ENCODE measurements at regions not wholly inside any gene's neighbourhood (a gene's known extent, or its start where the extent isn't known, plus 50 kb on each side); places are given as distances from the start of the nearest gene placed in this dataset.

DNA sequence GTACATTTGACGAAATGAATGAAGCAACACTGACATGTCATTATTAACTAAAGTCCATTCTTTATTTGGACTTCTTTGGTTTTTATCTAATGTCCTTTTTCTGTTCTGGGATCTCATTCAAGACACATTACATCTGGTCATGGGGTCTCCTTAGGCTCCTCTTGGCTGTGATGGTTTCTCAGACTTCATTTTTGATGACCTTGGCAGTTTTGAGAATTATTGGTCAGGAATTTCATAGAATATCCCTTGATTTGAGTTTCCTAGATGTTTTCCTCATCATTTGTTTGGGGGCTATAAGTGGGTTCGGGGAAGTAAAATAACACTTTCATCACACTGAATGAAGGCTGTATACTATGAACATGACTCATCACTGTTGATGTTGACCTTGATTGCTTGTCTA is 770.6 kb downstream of the AACS start (continued):
- TF ChIP-seq, protein P1, sequence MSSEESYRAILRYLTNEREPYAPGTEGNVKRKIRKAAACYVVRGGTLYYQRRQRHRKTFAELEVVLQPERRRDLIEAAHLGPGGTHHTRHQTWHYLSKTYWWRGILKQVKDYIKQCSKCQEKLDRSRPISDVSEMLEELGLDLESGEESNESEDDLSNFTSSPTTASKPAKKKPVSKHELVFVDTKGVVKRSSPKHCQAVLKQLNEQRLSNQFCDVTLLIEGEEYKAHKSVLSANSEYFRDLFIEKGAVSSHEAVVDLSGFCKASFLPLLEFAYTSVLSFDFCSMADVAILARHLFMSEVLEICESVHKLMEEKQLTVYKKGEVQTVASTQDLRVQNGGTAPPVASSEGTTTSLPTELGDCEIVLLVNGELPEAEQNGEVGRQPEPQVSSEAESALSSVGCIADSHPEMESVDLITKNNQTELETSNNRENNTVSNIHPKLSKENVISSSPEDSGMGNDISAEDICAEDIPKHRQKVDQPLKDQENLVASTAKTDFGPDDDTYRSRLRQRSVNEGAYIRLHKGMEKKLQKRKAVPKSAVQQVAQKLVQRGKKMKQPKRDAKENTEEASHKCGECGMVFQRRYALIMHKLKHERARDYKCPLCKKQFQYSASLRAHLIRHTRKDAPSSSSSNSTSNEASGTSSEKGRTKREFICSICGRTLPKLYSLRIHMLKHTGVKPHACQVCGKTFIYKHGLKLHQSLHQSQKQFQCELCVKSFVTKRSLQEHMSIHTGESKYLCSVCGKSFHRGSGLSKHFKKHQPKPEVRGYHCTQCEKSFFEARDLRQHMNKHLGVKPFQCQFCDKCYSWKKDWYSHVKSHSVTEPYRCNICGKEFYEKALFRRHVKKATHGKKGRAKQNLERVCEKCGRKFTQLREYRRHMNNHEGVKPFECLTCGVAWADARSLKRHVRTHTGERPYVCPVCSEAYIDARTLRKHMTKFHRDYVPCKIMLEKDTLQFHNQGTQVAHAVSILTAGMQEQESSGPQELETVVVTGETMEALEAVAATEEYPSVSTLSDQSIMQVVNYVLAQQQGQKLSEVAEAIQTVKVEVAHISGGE (CRISPR knock-in tag; IDR thresholded peaks at IDR 0.05): no peak
- no peak for TF ChIP-seq CEBPB (IDR thresholded peaks at IDR 0.05; ENCODE audit: borderline replicate concordance in 1 of 2, low read depth in 2 of 2, low read length in 2 of 2)
- TF ChIP-seq CHD1 (IDR thresholded peaks at IDR 0.05; ENCODE audit: low read depth, low read length): no peak
- TF ChIP-seq POU2F2 (IDR thresholded peaks at IDR 0.05; ENCODE audit: borderline replicate concordance, low read depth, low read length): no peak
- TF ChIP-seq, protein P2, sequence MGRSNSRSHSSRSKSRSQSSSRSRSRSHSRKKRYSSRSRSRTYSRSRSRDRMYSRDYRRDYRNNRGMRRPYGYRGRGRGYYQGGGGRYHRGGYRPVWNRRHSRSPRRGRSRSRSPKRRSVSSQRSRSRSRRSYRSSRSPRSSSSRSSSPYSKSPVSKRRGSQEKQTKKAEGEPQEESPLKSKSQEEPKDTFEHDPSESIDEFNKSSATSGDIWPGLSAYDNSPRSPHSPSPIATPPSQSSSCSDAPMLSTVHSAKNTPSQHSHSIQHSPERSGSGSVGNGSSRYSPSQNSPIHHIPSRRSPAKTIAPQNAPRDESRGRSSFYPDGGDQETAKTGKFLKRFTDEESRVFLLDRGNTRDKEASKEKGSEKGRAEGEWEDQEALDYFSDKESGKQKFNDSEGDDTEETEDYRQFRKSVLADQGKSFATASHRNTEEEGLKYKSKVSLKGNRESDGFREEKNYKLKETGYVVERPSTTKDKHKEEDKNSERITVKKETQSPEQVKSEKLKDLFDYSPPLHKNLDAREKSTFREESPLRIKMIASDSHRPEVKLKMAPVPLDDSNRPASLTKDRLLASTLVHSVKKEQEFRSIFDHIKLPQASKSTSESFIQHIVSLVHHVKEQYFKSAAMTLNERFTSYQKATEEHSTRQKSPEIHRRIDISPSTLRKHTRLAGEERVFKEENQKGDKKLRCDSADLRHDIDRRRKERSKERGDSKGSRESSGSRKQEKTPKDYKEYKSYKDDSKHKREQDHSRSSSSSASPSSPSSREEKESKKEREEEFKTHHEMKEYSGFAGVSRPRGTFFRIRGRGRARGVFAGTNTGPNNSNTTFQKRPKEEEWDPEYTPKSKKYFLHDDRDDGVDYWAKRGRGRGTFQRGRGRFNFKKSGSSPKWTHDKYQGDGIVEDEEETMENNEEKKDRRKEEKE (IDR thresholded peaks at IDR 0.05): no peak
- no peak for TF ChIP-seq MTA3 (IDR thresholded peaks at IDR 0.05; ENCODE audit: borderline replicate concordance, low read length)
- TF ChIP-seq ZNF217 (IDR thresholded peaks at IDR 0.05): no peak
- TF ChIP-seq IKZF2 (IDR thresholded peaks at IDR 0.05): no peak
- TF ChIP-seq, protein P3, sequence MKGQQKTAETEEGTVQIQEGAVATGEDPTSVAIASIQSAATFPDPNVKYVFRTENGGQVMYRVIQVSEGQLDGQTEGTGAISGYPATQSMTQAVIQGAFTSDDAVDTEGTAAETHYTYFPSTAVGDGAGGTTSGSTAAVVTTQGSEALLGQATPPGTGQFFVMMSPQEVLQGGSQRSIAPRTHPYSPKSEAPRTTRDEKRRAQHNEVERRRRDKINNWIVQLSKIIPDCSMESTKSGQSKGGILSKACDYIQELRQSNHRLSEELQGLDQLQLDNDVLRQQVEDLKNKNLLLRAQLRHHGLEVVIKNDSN (IDR thresholded peaks at IDR 0.05; ENCODE audit: borderline replicate concordance, extremely low read length, insufficient read depth, low read depth, low read length): no peak
